Cerebellar cortex (tissue), 1 donor: ENCODE measurements at regions not wholly inside any gene's neighbourhood (a gene's known extent, or its start where the extent isn't known, plus 50 kb on each side); places are given as distances from the start of the nearest gene placed in this dataset.
"Not testable (repeated sequence)": the region's sequence is repeated elsewhere in the genome, so short reads cannot be mapped to it uniquely, and the experiment has no call there.

Source experiments
- DNase-seq: peaks from one replicate; pipeline ENCODE4 v3.0.0-alpha.2; 2015; ENCODE audit warnings: low spot score

DNA sequence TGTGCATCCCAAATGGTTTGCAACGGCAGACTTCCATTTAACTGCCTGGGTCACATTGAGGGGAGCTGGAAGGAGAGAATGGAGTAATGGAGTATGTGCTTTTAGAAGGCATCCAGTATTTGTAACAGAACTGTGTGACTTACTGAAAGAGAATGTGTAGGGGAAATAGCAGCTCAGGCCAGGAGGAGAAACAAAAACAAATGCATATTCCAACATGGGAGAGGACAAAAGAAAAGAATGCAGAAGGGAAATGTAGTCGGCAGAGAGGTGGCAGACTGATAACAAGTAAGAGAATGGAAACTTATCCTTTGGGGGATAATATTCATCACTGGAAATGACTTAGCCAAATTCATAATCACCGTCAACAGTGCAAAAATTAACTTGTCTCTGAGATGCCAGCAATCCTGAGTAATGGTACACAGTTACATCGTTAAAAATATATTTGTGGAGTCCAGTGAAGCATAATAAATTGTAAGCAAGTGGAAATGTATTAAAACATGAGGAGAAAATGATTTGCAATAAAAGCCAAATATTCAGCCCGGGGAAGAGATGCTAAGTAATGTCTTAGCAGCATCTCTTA lies 294.9 kb upstream of the SGO1 start:
- no peak for DNase-seq

DNA sequence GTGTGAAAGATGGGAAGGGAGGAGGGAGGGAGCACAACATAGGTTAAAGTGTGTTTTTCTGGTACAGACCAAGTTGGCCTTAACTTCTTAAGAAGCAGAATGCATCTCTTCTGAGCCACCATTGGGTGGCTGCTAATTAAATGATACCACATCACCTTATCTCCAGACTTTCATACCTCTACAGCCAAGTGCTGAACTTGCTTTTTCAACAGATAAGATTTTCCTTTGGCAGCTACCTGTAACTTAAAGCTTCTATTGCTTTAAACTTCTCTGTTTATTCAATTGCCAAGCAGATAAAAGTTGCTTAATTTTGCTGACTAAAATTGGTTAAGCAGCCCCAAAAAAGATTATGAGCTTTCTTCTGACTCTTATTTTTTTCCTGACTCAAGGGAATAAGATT lies 292.4 kb upstream of the SGO1 start:
- no peak for DNase-seq

DNA sequence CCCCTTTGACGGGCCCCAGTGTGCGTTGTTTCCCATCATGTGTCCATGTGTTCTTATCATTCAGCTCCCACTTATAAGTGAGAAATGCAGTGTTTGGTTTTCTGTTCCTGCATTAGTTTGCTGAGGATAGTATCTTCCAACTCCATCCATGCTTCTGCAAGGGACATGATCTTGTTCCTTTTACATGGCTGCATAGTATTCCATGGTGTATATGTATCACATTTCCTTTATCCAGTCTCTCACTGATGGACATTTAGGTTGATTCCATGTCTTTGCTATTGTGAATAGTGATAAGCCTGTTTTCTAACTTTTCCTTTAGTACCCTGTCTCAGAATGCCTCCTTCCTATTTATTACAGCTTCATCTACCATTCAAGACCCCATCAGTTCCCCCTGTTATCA lies 278.2 kb upstream of the SGO1 start:
- DNase-seq: not testable (repeated sequence)

DNA sequence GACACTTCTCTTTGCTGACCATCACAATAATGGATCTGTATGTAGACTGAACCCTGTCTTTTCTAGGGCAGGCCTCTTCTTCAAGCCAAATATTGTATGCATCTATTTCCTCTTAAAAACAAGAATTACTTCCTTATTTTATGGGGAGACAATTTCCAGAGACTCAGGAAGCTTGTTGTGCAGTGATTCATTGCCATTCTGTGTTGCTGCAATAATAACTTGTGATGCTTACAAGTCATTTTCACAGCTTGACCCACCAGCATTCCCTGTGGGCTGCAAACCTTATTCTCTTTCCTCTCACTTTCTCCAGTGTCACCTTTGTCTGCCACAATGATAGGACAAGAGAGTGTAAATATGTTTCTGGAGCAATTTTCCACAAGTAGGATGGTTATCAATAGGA lies 276.7 kb upstream of the SGO1 start:
- no peak for DNase-seq

DNA sequence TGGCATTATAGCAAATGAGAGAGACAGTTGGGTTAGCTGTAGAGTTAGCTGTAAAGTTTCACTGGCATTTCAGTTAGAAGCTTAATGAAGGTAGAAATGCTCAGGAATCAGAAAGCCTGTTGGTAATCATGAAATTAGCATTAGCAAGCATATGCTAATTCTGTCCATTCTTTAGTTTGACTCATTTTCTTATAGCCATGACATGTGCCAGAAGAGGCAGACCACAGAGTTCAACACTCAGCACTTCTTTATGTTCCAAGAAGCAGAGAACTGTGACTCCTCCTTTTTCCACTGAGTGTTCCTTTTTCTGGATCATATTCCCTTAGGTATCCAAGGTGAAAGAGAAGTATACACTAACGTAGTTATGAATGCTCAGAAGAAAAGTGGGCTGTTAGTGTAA lies 276.2 kb upstream of the SGO1 start:
- DNase-seq: no peak

DNA sequence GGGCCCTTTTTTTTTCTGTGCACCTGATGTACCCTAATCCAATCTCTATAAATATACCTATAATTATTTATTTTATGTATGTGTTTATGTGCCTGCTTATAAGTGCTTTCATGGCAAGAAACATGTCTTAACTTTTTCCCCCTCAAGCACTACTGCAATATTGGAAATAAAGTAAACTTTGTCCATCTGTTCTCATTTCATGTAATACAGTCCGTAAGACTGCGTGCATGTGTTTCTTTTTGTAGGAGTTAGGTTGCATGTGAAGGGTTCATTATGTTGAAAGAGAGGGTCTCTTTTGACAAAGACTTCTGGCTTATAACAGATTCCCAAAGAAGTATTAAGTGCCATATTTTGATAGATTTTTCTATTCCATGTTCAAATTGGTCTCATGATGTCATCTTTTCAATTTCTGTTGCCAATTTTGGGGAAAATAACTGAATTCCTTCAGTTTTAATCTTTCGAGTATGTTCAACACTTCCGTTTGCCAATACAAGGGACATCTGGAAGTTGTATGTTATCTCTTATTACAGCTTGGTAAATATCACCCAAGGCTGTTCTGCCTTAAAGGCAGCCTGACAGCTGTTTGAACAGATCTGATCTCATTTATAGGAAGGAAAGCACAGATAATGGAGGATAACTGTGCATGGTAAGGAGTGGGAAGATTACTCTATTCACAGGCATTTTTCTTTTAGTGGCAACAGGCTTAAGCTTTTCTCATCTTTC lies 273.1 kb upstream of the SGO1 start:
- no peak for DNase-seq

DNA sequence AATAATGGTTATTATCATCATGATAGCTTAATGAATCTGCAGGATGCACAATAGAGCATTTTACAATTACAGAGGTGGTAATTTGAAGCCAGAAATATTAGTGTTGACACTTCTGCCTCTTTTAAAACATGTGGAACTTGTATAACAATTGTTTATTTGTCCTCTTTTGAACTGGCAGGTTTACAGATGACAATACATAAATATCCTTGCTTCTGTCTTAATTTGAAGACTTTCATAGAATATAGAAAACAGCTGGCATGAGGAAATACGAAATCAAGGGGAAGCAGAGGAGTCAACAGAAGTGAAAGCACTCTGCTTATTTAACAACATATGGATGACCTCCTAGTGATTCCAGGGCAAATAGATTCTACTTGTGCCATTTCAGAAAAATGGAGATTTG lies 270.5 kb upstream of the SGO1 start:
- DNase-seq: no peak

DNA sequence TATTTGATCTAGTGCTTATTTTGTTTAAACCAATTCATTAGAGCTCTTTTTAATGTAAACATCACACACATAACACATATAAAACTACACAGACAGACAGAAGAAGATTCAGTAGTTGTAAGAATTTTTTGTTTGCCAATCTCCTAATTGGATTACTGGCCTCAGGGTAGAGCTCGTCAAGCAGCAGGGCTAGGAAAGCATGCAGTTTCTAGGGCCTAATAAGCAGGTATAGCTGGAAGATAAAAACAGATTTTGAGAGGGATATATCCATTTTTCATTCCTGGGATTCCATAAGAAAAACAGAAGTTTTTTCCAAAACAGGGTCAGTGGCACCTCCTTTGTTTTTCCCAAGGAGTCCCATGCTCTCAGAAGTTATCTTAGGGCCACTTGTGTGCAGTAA lies 265.2 kb upstream of the SGO1 start:
- no peak for DNase-seq

DNA sequence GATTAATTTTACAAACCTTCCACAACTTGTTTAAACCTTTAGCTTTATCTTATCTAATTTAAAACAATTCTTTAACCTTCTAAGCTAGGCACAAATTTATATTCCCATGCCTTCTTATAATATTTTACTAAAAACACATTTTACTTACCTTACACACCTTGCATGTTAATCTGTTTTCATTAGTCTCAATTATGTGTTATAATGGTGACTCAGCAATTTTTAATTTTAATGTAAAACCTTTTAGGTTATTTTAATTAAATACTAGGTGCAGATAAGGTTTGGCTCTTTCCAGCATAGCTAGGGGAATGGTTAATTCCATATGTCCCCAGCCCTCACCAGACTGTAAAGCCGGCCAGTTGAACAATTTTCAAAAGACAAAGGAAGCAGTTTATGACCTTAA lies 264.6 kb upstream of the SGO1 start:
- no peak for DNase-seq

DNA sequence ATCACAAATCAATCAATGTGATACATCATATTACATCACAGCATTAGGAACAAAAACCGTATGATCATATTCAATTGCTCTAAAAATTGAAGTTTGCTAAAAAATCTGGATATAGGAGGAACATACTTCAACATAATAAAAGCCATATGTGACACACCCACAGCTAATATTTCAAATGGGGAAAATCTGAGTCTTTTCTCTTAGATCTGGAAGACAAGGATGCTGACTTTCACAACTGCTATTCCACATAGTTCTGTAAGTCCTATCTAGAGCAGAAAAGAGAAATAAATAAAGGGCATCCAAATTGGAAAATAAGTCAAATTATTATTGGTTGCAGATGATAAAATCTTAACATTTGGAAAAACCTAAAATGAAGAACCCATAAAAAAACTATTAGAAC lies 256.8 kb upstream of the SGO1 start:
- no peak for DNase-seq

DNA sequence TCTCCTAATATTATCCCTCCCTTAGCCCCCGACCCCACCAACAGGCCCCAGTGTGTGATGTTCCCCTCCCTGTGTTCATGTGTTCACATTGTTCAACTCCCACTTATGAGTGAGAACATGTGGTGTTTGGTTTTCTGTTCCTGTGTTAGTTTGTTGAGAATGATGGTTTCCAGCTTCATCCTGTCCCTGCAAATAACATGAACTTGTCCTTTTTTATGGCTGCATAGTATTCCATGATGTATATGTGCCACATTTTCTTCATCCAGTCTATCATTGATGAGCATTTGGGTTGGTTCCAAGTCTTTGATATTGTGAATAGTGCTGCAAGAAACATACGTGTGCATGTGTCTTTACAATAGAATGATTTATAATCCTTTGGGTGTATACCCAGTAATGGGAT lies 241.3 kb upstream of the SGO1 start:
- not testable (repeated sequence) for DNase-seq

DNA sequence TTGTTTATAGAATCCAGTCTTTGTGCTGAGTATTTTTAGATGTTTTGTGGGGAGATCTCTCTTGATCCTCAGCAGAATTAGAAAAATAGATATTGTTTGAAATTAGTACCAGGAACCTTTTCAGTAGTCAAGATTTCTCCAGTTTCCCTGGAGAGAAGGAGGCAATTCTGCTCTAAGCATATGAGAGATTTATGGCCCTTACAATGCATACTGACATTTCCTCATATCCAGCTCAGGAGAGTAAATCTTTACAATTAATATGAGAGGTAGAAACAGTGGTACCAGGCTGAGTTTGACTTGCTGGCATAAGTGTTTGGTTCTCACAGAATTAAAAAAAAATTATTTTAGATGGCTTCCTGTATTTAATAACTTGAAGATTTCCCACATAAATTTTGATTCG lies 239.1 kb upstream of the SGO1 start:
- no peak for DNase-seq

DNA sequence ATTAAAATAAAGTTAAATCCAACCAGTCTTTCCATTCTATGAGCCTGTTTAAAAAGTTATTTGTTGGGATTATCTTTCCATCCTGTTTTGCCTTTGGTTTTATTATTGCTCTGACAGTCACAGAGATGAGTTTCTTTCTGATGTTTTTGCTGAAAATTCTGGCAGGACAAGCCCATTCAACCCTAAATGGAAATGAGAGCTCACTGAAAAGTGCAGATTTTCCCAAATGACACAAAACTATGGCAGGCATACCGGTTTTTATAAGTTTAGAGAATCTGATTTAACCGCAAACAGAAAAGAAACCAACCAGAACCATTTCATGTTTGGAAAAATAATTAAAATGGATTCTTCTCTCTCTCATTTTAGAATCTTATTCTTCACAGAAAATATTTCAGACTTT lies 238.1 kb upstream of the SGO1 start:
- no peak for DNase-seq

DNA sequence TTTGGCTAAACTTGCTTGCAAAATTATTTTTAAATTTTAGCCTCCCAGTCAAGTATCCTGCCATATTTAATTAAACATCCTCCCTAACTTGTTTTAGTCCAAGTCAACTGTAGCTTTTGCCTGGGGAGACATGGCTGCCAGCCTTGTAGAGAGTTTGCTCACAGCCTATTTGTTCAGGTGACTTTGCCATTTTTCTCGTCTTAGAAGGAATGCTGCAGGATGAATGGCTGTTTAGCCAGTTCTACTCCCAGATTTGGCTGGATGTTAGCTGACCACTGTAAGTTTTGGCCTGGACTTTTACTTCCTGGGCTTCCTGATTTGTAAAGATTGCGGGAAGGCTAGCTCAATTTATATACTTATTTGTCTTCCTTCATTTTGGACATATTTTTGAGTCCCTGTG lies 236.4 kb upstream of the SGO1 start:
- no peak for DNase-seq

DNA sequence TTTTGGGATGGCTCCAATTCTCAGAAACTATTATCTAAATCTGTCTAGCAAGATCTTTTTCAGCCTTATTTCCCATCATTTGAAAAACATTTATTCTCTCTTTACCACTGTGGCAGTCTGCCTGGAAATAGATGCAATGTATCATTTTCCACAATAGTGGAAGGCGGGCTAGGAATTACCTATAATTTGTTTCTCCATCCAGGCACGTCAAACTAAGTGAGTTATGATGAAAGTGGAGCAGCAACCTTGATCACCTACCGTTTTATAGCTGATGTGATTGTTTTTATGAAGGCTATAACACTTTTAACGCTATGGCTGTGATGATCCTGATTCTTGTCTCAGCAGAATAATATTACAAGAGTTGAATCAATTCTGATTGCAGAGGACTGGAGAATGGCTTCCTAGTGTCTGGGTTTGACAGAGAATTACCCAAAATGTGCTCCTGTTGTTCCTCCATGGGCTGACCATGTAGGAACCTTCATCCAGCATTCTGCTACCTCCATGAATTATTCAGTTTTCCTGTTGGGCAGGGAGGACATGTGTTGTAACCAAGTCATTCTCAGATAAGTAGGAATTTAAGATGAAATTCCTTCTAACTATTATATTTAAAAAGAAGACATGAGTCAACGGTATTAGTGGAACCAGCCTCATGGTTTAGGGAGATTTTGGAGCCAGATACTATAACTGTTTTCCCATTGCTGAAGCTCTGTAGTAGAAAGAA lies 231.5 kb upstream of the SGO1 start:
- no peak for DNase-seq

DNA sequence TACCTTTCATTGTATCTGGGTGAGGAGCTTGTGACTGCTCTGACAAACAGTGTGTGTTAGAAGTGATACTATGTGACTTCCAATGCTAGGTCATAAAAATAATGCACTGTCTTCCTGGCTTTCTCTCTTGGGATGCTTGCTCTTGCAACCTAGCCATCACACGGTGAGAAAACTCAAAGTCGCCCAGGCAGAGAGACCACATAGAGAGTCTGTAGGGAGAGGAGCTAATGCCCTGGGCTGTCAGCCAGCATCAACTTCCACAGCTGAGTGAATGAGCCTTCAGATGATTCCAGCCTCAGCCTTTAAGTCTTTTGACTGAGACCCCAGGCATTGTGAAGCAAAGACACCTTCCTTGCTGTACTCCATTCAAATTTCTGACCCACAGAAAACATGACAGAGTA lies 220.6 kb upstream of the SGO1 start:
- no peak for DNase-seq

DNA sequence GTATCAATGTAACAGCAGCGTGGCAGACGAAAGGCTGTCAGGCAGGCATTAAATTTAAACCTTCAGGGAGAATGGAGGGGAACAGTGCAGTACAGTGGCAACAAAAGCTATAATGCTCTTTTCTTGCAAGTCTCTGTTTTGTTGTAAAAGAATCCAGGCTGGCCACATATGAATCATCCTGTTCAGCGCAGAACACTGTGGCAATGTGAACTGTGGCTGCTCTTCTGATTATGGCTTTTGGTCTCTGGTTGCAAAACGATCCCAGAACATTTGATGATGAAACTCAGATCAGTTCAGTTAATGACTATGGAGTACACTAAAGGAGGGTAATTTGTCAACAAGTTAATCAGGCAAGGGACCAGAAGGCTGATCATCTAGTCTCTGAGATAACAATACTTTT lies 219.7 kb upstream of the SGO1 start:
- DNase-seq: no peak

DNA sequence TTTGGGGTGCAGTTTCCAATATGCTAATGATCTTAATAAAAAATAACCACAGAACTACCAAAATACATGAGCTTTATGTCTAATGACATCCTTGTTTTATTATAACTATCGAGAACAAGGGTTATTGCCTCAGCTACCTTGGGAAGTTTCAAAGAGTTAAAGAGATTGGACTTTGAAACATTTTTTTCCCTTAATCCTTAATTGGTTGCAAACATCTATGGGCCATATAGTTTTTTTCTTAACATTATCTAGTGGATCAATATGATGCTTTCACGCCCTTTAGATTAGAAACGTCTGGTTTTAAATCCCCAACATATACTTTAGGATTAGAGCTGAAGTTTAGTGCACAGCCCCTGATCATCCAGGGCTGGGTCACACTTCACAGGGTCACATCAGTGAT lies 219.2 kb upstream of the SGO1 start:
- DNase-seq: no peak

DNA sequence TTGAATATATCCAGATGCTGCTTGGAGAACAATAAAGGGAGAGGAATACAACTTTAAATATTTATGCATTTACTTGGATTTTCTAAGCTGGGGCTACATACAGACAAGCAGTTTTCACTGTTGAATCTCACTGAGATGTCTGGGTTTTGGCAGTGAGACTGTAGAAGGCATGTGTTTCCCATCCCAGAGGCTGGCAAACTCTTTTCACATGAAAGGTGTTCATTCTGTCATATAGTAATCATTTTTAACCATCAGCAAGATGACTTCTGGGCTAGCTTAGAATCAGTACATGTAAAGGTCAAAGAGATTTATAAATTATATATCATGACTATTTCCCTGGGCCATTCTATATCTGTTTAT lies 218.7 kb upstream of the SGO1 start:
- DNase-seq: no peak

DNA sequence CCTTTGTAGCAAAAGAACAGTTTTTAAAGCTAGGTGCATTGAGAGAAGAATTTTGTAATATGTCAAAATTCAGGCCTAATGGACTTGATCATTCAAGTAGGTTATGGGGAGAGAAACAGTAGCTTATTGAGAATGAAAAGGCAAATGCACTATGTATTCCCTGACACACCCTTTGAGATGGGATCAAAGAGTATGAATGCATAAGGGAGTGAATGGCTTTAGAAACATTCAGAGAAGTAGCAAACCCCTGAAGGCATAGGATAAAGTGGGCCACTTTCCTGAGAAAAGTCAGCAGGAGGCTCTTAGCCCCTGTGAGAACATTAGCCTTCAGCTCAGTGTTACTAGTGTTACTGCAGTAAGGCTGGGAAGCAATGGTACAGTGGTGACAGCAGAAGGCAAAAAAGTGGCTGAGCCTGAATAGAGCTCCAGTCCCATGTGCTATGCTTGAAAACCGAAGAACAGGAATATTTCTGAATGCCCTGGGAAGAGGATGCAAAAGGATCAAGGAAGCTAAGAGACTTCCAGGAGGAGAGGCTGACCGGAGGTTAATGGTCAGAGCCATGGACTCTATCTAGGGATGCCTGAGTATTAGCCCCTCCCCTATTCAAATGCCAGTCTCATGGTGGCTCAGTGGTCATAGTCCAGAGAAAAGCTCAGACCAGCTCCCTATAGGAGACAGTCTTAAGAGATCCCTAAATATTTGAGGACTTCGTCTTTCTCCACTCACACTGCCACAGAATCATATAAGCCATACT lies 218.2 kb upstream of the SGO1 start:
- DNase-seq: no peak

DNA sequence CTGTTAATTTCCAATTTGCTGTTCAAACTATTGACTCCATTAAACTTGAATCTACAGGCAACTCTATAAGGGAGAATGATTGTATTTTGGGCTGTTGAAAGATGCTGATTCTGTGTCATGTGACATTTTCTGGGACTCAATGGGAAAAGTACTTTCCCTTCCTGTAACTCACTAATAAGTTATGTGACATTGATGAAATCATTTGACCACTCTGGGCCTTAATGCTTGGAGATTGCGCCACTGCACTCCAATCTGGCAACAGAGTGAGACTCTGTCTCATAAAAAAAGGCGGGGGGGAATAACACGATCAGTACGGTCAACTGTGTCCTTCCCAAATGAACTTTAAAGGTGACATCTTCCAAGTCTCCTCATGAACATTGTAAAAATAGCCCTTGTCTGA lies 215.2 kb upstream of the SGO1 start:
- DNase-seq: no peak

DNA sequence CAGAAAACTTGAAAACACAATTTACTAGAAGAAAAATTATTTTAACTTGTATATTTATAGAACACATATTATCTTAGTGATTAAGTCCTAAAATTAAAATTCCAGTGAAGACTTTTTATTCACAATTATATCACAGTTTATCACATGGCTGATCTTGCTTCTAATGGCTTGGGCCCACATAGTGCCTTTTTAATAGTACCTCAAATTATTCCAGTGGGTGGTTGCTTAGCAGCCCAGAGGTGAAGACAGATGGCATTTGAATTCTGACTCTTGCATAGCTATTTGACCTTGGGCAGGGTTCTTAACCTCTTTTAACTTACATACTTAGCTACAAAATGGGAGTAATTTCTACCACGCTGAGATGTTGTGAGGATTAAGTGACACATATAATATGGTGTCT lies 214.7 kb upstream of the SGO1 start:
- DNase-seq: no peak

DNA sequence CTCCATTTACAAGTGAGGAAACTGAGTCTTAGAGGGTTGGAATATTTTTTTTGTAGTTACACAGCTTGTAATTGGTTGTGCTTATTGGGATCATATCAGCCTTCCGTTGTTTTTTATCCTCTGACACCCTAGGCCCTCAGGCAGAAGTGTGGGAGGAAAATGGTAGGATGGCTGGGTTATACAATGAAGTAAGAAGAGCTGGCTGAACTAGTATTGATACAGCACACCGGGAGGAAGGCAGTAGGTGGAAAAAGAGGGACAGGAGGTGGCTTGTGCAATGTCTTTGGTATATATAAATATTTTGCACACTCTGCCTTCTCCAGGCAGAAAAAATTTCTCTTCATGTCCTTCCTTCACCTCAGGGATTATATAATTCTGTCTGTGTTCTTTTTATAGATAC lies 214.3 kb upstream of the SGO1 start:
- DNase-seq: no peak
